Panc1 (cell line): ENCODE measurements at regions not wholly inside any gene's neighbourhood (a gene's known extent, or its start where the extent isn't known, plus 50 kb on each side); places are given as distances from the start of the nearest gene placed in this dataset.

ENCODE experiments used
- ATAC-seq: fragments of 200-7000 bp; cut with Tn5 transposase; 2 replicates; pipeline ENCODE4 v1.9.1; 2020; ENCODE audit warnings: mild to moderate bottlenecking, moderate library complexity
- BruUV-seq: library from RNA; stranded (reverse); fragments of 400-500 nt; replicated peaks from 2 replicates; lab custom pipeline; 2021; lab: Mats Ljungman, UMichigan
- CTCF ChIA-PET: fragments of 300-600 bp; sonication (Branson Sonifier 250); formaldehyde crosslinking; loops from one replicate; lab custom pipeline; 2022; ENCODE audit warnings: antibody characterized with exemption; lab: Charles Lee
- POLR2A ChIA-PET: fragments of 300-600 bp; sonication (Branson Sonifier 250); formaldehyde crosslinking; loops from one replicate; lab custom pipeline; 2022; ENCODE audit warnings: antibody characterized with exemption; lab: Charles Lee
- DNase-seq: peaks from one replicate; pipeline ENCODE4 v3.0.0-alpha.2; 2010; ENCODE audit warnings: low read depth, low spot score
- H3K27ac ChIP-seq: 2 replicates; pipeline ENCODE4 v1.5.1; 2011; ENCODE audit warnings: mild to moderate bottlenecking, low read length, inconsistent platforms
- H3K27me3 ChIP-seq: fragments of 200-500 bp; sonication (Bioruptor generic); 2 replicates; pipeline ENCODE4 v1.6.0; 2014; ENCODE audit warnings: low read length, inconsistent platforms; ENCODE audit not compliant: control insufficient read depth, insufficient read depth
- H3K36me3 ChIP-seq: fragments of 200-500 bp; sonication (Bioruptor generic); 2 replicates; pipeline ENCODE4 v1.5.1; 2014; ENCODE audit warnings: inconsistent platforms, mild to moderate bottlenecking, low read length, moderate library complexity; ENCODE audit not compliant: control insufficient read depth, insufficient read depth
- H3K4me1 ChIP-seq: 2 replicates; pipeline ENCODE4 v1.5.1; 2011; ENCODE audit warnings: inconsistent platforms, mild to moderate bottlenecking, low read length, moderate library complexity; ENCODE audit not compliant: control insufficient read depth, insufficient read depth
- H3K4me3 ChIP-seq, 2 experiments: 2 replicates each; pipeline ENCODE4 v1.5.1; 2011 to 2012; ENCODE audit warnings: low read depth in 2 of 2, low read length in 2 of 2, mild to moderate bottlenecking in 2 of 2, inconsistent platforms in 1 of 2, moderate library complexity in 1 of 2
- H3K9me3 ChIP-seq: fragments of 200-500 bp; sonication (Bioruptor generic); 2 replicates; pipeline ENCODE4 v1.5.1; 2014; ENCODE audit warnings: low read depth, mild to moderate bottlenecking, inconsistent platforms, low read length, moderate library complexity; ENCODE audit not compliant: control insufficient read depth, insufficient read depth
- CTCF ChIP-seq: fragments of 450-650 bp; IDR thresholded peaks from 2 replicates; pipeline ENCODE4 v1.5.1; 2017; ENCODE audit warnings: mild to moderate bottlenecking
- POLR2AphosphoS5 ChIP-seq: IDR thresholded peaks from 2 replicates; pipeline ENCODE4 v1.6.1; 2012; ENCODE audit warnings: mild to moderate bottlenecking, low read depth, low read length, moderate library complexity
- REST ChIP-seq, 2 experiments: IDR thresholded peaks; 2 replicates each; pipeline ENCODE4 v1.6.1; 2011 to 2012; ENCODE audit warnings: low read depth in 2 of 2, control low read depth in 1 of 2, low read length in 1 of 2, mild to moderate bottlenecking in 1 of 2, moderate library complexity in 1 of 2; ENCODE audit not compliant: insufficient read depth in 1 of 2
- SIN3A ChIP-seq: IDR thresholded peaks from 2 replicates; pipeline ENCODE4 v1.6.1; 2012; ENCODE audit warnings: low read depth, mild to moderate bottlenecking, low read length, moderate library complexity, borderline replicate concordance; ENCODE audit not compliant: insufficient read depth
- TCF7L2 ChIP-seq: IDR thresholded peaks from 2 replicates; pipeline ENCODE4 v1.6.1; 2011; ENCODE audit warnings: mild to moderate bottlenecking, low read depth, low read length, inconsistent platforms
- in situ Hi-C: cut with HindIII; loops from 2 replicates; pipeline ENCODE4 v1.10.0; 2016; ENCODE audit warnings: low sequenced_read_pairs, low pct_unique_long_range_greater_than_20kb
- intact Hi-C: fragments of 100-400 bp; cut with micrococcal nuclease; formaldehyde crosslinking; loops from one replicate; pipeline ENCODE4 v1.10.0; 2022; ENCODE audit not compliant: unreplicated experiment

- intact Hi-C loops (no loop called here), in situ Hi-C loops (no loop called here)
- Histone ChIP-seq H3K27ac (no peak overlapping the region), H3K4me3 (no peak overlapping the region), H3K36me3 (no peaks in the 10 kb centered on the region), H3K9me3 (no peaks in the 10 kb centered on the region), H3K4me1 (no peaks in the 10 kb centered on the region), H3K27me3 (no peaks in the 10 kb centered on the region)
- POLR2A ChIA-PET, result no interaction called here
- CTCF ChIA-PET, result no interaction called here
- BruUV-seq, result no TSS peak
- ATAC-seq, result no peak
- DNase-seq, result no peak
- TF ChIP-seq TCF7L2 (no peak), CTCF (no peak), REST (IDR thresholded peaks at IDR 0.05; ENCODE audit: insufficient read depth in 1 of 2, low read depth in 2 of 2, low read length in 1 of 2) (no peak), POLR2AphosphoS5 (no peak), SIN3A (no peak)
Measured at GRCh38 chr4:59848457-59848856, 1351.7 kb upstream of the ADGRL3 start.

GRCh38 chr4:59855630-59856352 is 1344.3 kb upstream of the ADGRL3 start:
- no peak for ATAC-seq

More at GRCh38 chr4:59855630-59856352, 1344.3 kb upstream of the ADGRL3 start:
- no peak for DNase-seq
- in situ Hi-C loops, result no loop called here
- Histone ChIP-seq H3K4me3 (no peak overlapping the region), H3K36me3 (no peaks in the 10 kb centered on the region), H3K27me3 (no peaks in the 10 kb centered on the region), H3K27ac (no peak overlapping the region), H3K9me3 (no peaks in the 10 kb centered on the region), H3K4me1 (no peaks in the 10 kb centered on the region)
- TF ChIP-seq POLR2AphosphoS5 (no peak), TCF7L2 (no peak), SIN3A (no peak), REST (IDR thresholded peaks at IDR 0.05; ENCODE audit: insufficient read depth in 1 of 2, low read depth in 2 of 2, low read length in 1 of 2) (no peak), CTCF (no peak)
- intact Hi-C loops, result no loop called here
- CTCF ChIA-PET, result no interaction called here
- POLR2A ChIA-PET, result no interaction called here
- BruUV-seq, result no TSS peak
